ENCODE measurements at regions not wholly inside any gene's neighbourhood (a gene's known extent, or its start where the extent isn't known, plus 50 kb on each side); places are given as distances from the start of the nearest gene placed in this dataset.

GRCh38 chr11:110958216-110958615 lies 246.0 kb upstream of the ARHGAP20 start:
- Histone ChIP-seq H3K36me3 (replicated peaks in 1 of 2) (no peaks in the 10 kb centered on the region), H3K4me3 (no peak overlapping the region), H3K9me3 (replicated peaks in 1 of 3) (no peaks in the 10 kb centered on the region), H3K4me1 (replicated peaks in 1 of 2) (no peaks in the 10 kb centered on the region), H3K27ac (no peak overlapping the region), H3K27me3 (no peaks in the 10 kb centered on the region)
- no peak for DNase-seq
- intact Hi-C loops (cut with DNase I) = no loop called here
- WGBS, 4 donors = 87 to 93% (median 89%) methylated on average over 4 of the region's 4 CpGs
- no peak for TF ChIP-seq POLR2A (IDR thresholded peaks at IDR 0.05)
- TF ChIP-seq, protein P1, sequence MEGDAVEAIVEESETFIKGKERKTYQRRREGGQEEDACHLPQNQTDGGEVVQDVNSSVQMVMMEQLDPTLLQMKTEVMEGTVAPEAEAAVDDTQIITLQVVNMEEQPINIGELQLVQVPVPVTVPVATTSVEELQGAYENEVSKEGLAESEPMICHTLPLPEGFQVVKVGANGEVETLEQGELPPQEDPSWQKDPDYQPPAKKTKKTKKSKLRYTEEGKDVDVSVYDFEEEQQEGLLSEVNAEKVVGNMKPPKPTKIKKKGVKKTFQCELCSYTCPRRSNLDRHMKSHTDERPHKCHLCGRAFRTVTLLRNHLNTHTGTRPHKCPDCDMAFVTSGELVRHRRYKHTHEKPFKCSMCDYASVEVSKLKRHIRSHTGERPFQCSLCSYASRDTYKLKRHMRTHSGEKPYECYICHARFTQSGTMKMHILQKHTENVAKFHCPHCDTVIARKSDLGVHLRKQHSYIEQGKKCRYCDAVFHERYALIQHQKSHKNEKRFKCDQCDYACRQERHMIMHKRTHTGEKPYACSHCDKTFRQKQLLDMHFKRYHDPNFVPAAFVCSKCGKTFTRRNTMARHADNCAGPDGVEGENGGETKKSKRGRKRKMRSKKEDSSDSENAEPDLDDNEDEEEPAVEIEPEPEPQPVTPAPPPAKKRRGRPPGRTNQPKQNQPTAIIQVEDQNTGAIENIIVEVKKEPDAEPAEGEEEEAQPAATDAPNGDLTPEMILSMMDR (IDR thresholded peaks at IDR 0.05) = no peak

DNA sequence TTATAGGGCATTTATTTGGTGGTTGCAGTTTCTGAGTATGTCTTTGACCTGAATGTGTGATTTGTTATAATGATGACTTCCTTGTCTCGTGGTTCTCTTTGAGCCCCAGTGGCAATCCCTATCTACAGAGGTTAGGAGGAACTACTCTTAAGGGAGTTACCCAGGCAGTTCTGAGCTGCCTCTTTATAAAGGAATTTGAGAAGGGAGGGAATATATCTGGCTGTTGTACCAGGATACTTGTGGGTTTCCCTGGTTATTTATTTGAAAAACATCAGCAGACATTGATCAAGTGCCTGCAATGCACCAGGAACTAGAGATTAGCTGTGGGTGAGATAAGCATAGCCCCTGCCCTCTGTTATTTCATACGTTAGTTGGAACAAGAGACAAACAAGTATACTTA lies 243.5 kb upstream of the ARHGAP20 start:
- Histone ChIP-seq H3K4me1 (replicated peaks in 1 of 2) (no peaks in the 10 kb centered on the region), H3K27ac (no peak overlapping the region), H3K9me3 (replicated peaks in 1 of 3) (no peaks in the 10 kb centered on the region), H3K36me3 (replicated peaks in 1 of 2) (no peaks in the 10 kb centered on the region), H3K27me3 (no peaks in the 10 kb centered on the region), H3K4me3 (no peak overlapping the region)
- DNase-seq = no peak
- intact Hi-C loops (cut with DNase I) = no loop called here
- WGBS, 4 donors = 73 to 76% (median 74%) methylated on average over 2 of the region's 2 CpGs
- no peak for TF ChIP-seq POLR2A (IDR thresholded peaks at IDR 0.05)
- TF ChIP-seq, protein P1 (IDR thresholded peaks at IDR 0.05) = no peak

- Histone ChIP-seq H3K4me1 (replicated peaks in 1 of 2) (no peaks in the 10 kb centered on the region), H3K27ac (peak overlapping the region in 2 of 5 donors; percentile 4 to 50), H3K27me3 (no peaks in the 10 kb centered on the region), H3K36me3 (replicated peaks in 1 of 2) (no peaks in the 10 kb centered on the region), H3K4me3 (no peak overlapping the region), H3K9me3 (replicated peaks in 1 of 3) (no peaks in the 10 kb centered on the region)
- 71 to 82% (median 75%) methylated on average over 4 of the region's 4 CpGs for whole genome bisulfite sequencing, 4 donors
- intact Hi-C loops (cut with DNase I) = no loop called here
- TF ChIP-seq POLR2A (IDR thresholded peaks at IDR 0.05) = no peak
- TF ChIP-seq, protein P1 (IDR thresholded peaks at IDR 0.05) = no peak
- no peak for DNase-seq
These were observed 239.8 kb upstream of the ARHGAP20 start for GRCh38 chr11:110951950-110952503.

DNA sequence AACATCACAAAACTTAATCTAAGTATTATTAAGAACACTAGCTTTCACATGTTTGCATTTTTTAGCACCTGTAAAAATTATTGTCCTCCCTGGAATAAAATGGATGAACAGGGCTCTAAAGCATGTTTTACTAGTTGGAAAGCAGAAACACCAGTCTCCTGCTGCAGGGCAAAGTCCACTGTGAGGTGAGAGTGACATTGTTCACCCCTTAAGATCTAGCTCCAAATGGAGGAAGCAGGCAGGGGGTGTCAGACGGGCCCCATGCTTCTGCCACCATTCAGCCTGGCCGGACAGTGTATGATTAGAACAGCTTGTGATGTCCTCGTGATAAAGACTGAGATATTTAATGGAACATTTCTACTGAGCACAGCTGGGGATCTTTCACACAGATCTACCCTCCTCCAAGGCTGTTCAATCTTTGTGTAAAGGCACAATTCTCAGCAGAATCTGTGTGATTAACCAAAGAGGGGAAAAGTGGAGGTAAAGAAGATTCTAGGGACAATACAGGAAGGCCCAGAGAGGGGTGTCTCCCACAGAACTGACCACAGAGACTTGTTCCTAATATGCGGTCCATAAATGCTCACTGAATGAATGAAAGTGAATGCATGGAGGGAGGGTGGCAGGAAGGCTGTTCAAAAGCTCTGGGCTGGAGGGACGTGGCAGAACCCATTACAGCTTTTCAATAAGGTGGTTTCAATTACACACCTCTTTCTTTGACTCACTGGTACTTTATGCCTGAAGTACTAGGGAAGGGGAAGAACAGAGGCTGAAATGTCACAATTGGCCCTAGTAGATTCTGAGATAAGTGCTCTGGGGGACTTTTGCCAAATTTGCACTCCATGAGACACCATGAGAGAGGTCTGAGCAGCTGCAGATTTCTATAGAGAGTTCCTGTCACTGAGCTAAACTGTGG lies 239.1 kb upstream of the ARHGAP20 start:
- H3K27ac ChIP-seq = peak overlapping the region in 2 of 5 donors; percentile 4 to 50
- H3K9me3 ChIP-seq (replicated peaks in 1 of 3) = no peaks in the 10 kb centered on the region
- 72 to 86% (median 78%) methylated on average over 5 of the region's 5 CpGs for WGBS, 4 donors
- H3K4me3 ChIP-seq = no peak overlapping the region
- DNase-seq = no peak
- H3K36me3 ChIP-seq (replicated peaks in 1 of 2) = no peaks in the 10 kb centered on the region
- TF ChIP-seq POLR2A (IDR thresholded peaks at IDR 0.05) = no peak
- TF ChIP-seq, protein P1 (IDR thresholded peaks at IDR 0.05) = no peak
- intact Hi-C loops (cut with DNase I) = no loop called here
- H3K27me3 ChIP-seq = no peaks in the 10 kb centered on the region
- no peaks in the 10 kb centered on the region for H3K4me1 ChIP-seq (replicated peaks in 1 of 2)
